A549 (cell line): ENCODE measurements at regions not wholly inside any gene's neighbourhood (a gene's known extent, or its start where the extent isn't known, plus 50 kb on each side); places are given as distances from the start of the nearest gene placed in this dataset.

ENCODE experiments used
- CHD4 ChIP-seq: fragments of 200-600 bp; sonication (generic); IDR thresholded peaks from 2 replicates; pipeline ENCODE4 v1.6.1; 2016; ENCODE audit warnings: antibody characterized with exemption, mild to moderate bottlenecking, borderline replicate concordance
- CTCF ChIP-seq: fragments of >200 bp; sonication (Bioruptor Twin); formaldehyde crosslinking; IDR thresholded peaks from 3 replicates; pipeline ENCODE4 v1.5.1; 2016
- EP300 ChIP-seq, 2 experiments: fragments of >200 bp; sonication (Bioruptor Twin); formaldehyde crosslinking; IDR thresholded peaks; 2 replicates in 1 of 2; 3 replicates in 1 of 2; pipeline ENCODE4 v1.6.1; 2016 to 2017
- HMGXB4 ChIP-seq: fragments of 250-450 bp; sonication (Bioruptor Pico); IDR thresholded peaks from 2 replicates; pipeline ENCODE4 v1.5.0; 2021; ENCODE audit warnings: mild to moderate bottlenecking, moderate library complexity, borderline replicate concordance
- HOXA7 ChIP-seq: fragments of 250-450 bp; sonication (Bioruptor Pico); IDR thresholded peaks from 2 replicates; pipeline ENCODE4 v1.5.0; 2020; ENCODE audit warnings: mild to moderate bottlenecking, moderate library complexity
- TF ChIP-seq, protein P1 (sequence below): fragments of 150-350 bp; IDR thresholded peaks from 2 replicates; pipeline ENCODE4 v1.6.1; 2014; ENCODE audit warnings: low read depth, mild to moderate bottlenecking, low read length

GRCh38 chr3:168617658-168618057, 521.9 kb upstream of the GOLIM4 start:
- TF ChIP-seq, protein P1, sequence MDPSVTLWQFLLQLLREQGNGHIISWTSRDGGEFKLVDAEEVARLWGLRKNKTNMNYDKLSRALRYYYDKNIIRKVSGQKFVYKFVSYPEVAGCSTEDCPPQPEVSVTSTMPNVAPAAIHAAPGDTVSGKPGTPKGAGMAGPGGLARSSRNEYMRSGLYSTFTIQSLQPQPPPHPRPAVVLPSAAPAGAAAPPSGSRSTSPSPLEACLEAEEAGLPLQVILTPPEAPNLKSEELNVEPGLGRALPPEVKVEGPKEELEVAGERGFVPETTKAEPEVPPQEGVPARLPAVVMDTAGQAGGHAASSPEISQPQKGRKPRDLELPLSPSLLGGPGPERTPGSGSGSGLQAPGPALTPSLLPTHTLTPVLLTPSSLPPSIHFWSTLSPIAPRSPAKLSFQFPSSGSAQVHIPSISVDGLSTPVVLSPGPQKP = no peak
- TF ChIP-seq EP300 (IDR thresholded peaks at IDR 0.05) (no peak), CHD4 (no peak), CTCF (no peak), HMGXB4 (CRISPR knock-in tag) (no peak), HOXA7 (CRISPR knock-in tag) (no peak)
